Right lobe of liver (tissue), 4 donors: ENCODE measurements at regions not wholly inside any gene's neighbourhood (a gene's known extent, or its start where the extent isn't known, plus 50 kb on each side); places are given as distances from the start of the nearest gene placed in this dataset.

ENCODE experiments used
- CTCF ChIP-seq, 4 donors: fragments of 200-600 bp in 3 of 4; fragments of 450-650 bp in 1 of 4; IDR thresholded peaks; one replicate each; pipeline versions ENCODE4 v1.5.1 to v1.8.0; 2016 to 2022; ENCODE audit warnings: antibody characterized with exemption in 4 of 4, mild to moderate bottlenecking in 2 of 4
- POLR2A ChIP-seq: fragments of 450-650 bp; IDR thresholded peaks from one replicate; pipeline ENCODE4 v1.6.1; 2017; ENCODE audit warnings: antibody characterized with exemption, mild to moderate bottlenecking
- donor health status: DM: no; HTN: no; CAD: no.
- donor health status: DM: no; HTN: no; CAD: no.
- donor health status: DM: no; HTN: yes; CAD: no.

GRCh38 chr16:65490286-65490685 is 368.4 kb upstream of the CDH11 start:
- no peak for TF ChIP-seq CTCF (IDR thresholded peaks at IDR 0.05)
- no peak for TF ChIP-seq POLR2A
